ENCODE measurements at regions not wholly inside any gene's neighbourhood (a gene's known extent, or its start where the extent isn't known, plus 50 kb on each side); places are given as distances from the start of the nearest gene placed in this dataset.
A peak's percentile ranks its signal among the peaks of the same experiment; 100 is the strongest.

DNA sequence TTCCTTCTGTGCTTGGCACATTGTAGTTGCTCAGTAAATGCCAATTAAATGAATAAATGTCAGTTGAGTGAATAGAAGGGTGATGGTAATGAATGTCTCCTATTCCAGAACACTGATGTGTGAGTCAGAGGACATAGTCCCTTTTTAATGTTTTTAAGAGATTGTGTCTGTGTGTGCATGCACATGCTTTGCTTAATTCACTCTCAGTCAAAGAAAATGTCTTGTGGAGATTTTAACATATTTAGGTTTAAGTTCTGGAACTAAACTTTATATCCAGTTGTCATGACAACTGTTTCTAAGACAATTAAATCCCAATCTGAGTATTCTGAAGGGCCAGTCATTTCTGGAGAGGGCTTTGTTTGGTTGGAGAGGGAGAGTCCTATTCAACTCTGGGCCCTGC lies 255.3 kb upstream of the CDH11 start:
- peak; percentile 85 for FAIRE-seq

DNA sequence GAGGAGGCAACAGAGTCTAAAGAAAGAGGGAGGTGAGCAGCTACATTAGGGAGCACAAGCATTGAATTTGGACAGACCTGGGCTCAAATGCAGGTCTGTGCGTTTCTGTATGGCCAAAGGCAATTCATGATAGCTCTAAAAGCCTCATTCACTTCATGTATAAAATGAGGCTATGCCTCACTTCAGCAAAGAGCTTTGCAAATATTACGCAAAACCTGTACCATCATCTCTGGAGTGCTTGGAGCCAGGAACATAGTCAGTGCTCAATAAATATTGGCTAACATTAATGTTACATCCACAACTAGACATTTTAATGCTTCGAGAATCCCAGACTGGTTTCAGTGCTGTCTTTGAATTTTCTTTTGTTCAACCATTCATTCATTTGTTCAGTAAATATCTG lies 254.7 kb upstream of the CDH11 start:
- peaks cover 14% of the 10 kb centered on the region for H3K4me1 ChIP-seq (ENCODE audit: insufficient read depth, low read length)
- no peak overlapping the region for H3K9ac ChIP-seq (ENCODE audit: low read length)
- no peaks in the 10 kb centered on the region for H3K79me2 ChIP-seq (ENCODE audit: insufficient read depth, low read length)
- Mint-ChIP-seq H3K27ac (ENCODE audit: unreplicated experiment) (no peak overlapping the region), H3K4me3 (ENCODE audit: unreplicated experiment) (no peak overlapping the region), H3K4me1 (ENCODE audit: low read depth, unreplicated experiment) (peaks cover 9% of the 10 kb centered on the region), H3K9me3 (ENCODE audit: unreplicated experiment) (no peaks in the 10 kb centered on the region), H3K36me3 (ENCODE audit: low read depth, unreplicated experiment) (no peaks in the 10 kb centered on the region), H3K27me3 (ENCODE audit: low read depth, unreplicated experiment) (peaks cover 5% of the 10 kb centered on the region)
- no peak overlapping the region for H3K4me2 ChIP-seq (ENCODE audit: low read length)
- H3K27ac ChIP-seq (ENCODE audit: low read depth, low read length), result no peak overlapping the region
- H4K20me1 ChIP-seq (ENCODE audit: insufficient read depth, low read length), result no peaks in the 10 kb centered on the region
- H3K27me3 ChIP-seq (ENCODE audit: insufficient read depth, low read length), result no peaks in the 10 kb centered on the region
- no peak for FAIRE-seq
- H2AFZ ChIP-seq (ENCODE audit: low read depth, low read length), result no peak overlapping the region
- no peaks in the 10 kb centered on the region for H3K36me3 ChIP-seq (ENCODE audit: insufficient read depth, low read length)
- TF ChIP-seq, protein P1, sequence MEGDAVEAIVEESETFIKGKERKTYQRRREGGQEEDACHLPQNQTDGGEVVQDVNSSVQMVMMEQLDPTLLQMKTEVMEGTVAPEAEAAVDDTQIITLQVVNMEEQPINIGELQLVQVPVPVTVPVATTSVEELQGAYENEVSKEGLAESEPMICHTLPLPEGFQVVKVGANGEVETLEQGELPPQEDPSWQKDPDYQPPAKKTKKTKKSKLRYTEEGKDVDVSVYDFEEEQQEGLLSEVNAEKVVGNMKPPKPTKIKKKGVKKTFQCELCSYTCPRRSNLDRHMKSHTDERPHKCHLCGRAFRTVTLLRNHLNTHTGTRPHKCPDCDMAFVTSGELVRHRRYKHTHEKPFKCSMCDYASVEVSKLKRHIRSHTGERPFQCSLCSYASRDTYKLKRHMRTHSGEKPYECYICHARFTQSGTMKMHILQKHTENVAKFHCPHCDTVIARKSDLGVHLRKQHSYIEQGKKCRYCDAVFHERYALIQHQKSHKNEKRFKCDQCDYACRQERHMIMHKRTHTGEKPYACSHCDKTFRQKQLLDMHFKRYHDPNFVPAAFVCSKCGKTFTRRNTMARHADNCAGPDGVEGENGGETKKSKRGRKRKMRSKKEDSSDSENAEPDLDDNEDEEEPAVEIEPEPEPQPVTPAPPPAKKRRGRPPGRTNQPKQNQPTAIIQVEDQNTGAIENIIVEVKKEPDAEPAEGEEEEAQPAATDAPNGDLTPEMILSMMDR (IDR thresholded peaks at IDR 0.05; ENCODE audit: insufficient read depth, low read depth, low read length), result no peak
- no peak for TF ChIP-seq EZH2 (IDR thresholded peaks at IDR 0.05; ENCODE audit: insufficient read depth, low read length)
- H3K9me3 ChIP-seq (ENCODE audit: insufficient read depth, low read depth, low read length), result no peaks in the 10 kb centered on the region
- no peak overlapping the region for H3K4me3 ChIP-seq (ENCODE audit: insufficient read depth, low read depth, low read length)
- no peak for DNase-seq (ENCODE audit: low read depth)

More for the DNA sequence above, 255.3 kb upstream of the CDH11 start:
- Histone ChIP-seq H3K4me2 (ENCODE audit: low read length) (no peak overlapping the region), H2AFZ (ENCODE audit: low read depth, low read length) (no peak overlapping the region), H3K9me3 (ENCODE audit: insufficient read depth, low read depth, low read length) (no peaks in the 10 kb centered on the region), H3K4me3 (ENCODE audit: insufficient read depth, low read depth, low read length) (no peak overlapping the region), H3K4me1 (ENCODE audit: insufficient read depth, low read length) (peaks cover 14% of the 10 kb centered on the region), H3K9ac (ENCODE audit: low read length) (no peak overlapping the region), H3K27me3 (ENCODE audit: insufficient read depth, low read length) (no peaks in the 10 kb centered on the region), H3K27ac (ENCODE audit: low read depth, low read length) (no peak overlapping the region), H3K79me2 (ENCODE audit: insufficient read depth, low read length) (no peaks in the 10 kb centered on the region), H4K20me1 (ENCODE audit: insufficient read depth, low read length) (no peaks in the 10 kb centered on the region), H3K36me3 (ENCODE audit: insufficient read depth, low read length) (no peaks in the 10 kb centered on the region)
- no peak for DNase-seq (ENCODE audit: low read depth)
- no peak overlapping the region for H3K4me3 Mint-ChIP-seq (ENCODE audit: unreplicated experiment)
- TF ChIP-seq, protein P1 (IDR thresholded peaks at IDR 0.05; ENCODE audit: insufficient read depth, low read depth, low read length), result no peak
- TF ChIP-seq EZH2 (IDR thresholded peaks at IDR 0.05; ENCODE audit: insufficient read depth, low read length), result no peak
- H3K4me1 Mint-ChIP-seq (ENCODE audit: low read depth, unreplicated experiment), result peaks cover 9% of the 10 kb centered on the region
- H3K9me3 Mint-ChIP-seq (ENCODE audit: unreplicated experiment), result no peaks in the 10 kb centered on the region
- H3K27ac Mint-ChIP-seq (ENCODE audit: unreplicated experiment), result no peak overlapping the region
- peaks cover 5% of the 10 kb centered on the region for H3K27me3 Mint-ChIP-seq (ENCODE audit: low read depth, unreplicated experiment)
- no peaks in the 10 kb centered on the region for H3K36me3 Mint-ChIP-seq (ENCODE audit: low read depth, unreplicated experiment)

DNA sequence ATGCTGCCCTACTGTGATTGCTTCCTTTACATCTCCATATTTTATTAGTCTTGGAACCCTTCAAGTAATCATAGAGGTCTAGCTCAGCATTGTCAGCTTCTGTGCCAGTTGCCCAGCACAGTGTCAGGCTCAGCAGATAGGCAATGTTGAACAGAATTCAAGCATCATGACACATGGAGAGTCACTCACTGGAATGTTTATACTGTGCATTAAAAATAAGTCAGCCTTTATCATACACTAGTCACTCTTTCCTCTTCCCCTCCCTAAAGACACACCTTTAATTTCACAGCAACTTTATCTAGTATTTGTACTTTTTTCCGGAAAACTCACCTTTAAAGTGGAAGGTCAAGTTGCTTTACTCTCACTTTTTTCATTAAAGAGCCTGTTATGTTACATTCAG lies 253.8 kb upstream of the CDH11 start:
- Histone ChIP-seq H3K27ac (ENCODE audit: low read depth, low read length) (no peak overlapping the region), H2AFZ (ENCODE audit: low read depth, low read length) (no peak overlapping the region), H3K9ac (ENCODE audit: low read length) (no peak overlapping the region), H3K9me3 (ENCODE audit: insufficient read depth, low read depth, low read length) (no peaks in the 10 kb centered on the region), H3K4me2 (ENCODE audit: low read length) (peak overlapping the region; percentile 5), H3K79me2 (ENCODE audit: insufficient read depth, low read length) (no peaks in the 10 kb centered on the region), H4K20me1 (ENCODE audit: insufficient read depth, low read length) (no peaks in the 10 kb centered on the region), H3K36me3 (ENCODE audit: insufficient read depth, low read length) (no peaks in the 10 kb centered on the region), H3K4me3 (ENCODE audit: insufficient read depth, low read depth, low read length) (no peak overlapping the region), H3K27me3 (ENCODE audit: insufficient read depth, low read length) (no peaks in the 10 kb centered on the region), H3K4me1 (ENCODE audit: insufficient read depth, low read length) (peaks cover 14% of the 10 kb centered on the region)
- Mint-ChIP-seq H3K4me1 (ENCODE audit: low read depth, unreplicated experiment) (peaks cover 9% of the 10 kb centered on the region), H3K27me3 (ENCODE audit: low read depth, unreplicated experiment) (peaks cover 5% of the 10 kb centered on the region), H3K9me3 (ENCODE audit: unreplicated experiment) (no peaks in the 10 kb centered on the region), H3K4me3 (ENCODE audit: unreplicated experiment) (no peak overlapping the region), H3K27ac (ENCODE audit: unreplicated experiment) (no peak overlapping the region), H3K36me3 (ENCODE audit: low read depth, unreplicated experiment) (no peaks in the 10 kb centered on the region)
- TF ChIP-seq EZH2 (IDR thresholded peaks at IDR 0.05; ENCODE audit: insufficient read depth, low read length), result no peak
- TF ChIP-seq, protein P1 (IDR thresholded peaks at IDR 0.05; ENCODE audit: insufficient read depth, low read depth, low read length), result no peak
- FAIRE-seq (peak; percentile 84), DNase-seq (ENCODE audit: low read depth) (no peak)
